ENCODE measurements at regions not wholly inside any gene's neighbourhood (a gene's known extent, or its start where the extent isn't known, plus 50 kb on each side); places are given as distances from the start of the nearest gene placed in this dataset.
"Not testable (repeated sequence)": the region's sequence is repeated elsewhere in the genome, so short reads cannot be mapped to it uniquely, and the experiment has no call there.

GRCh38 chr6:137283940-137284810, 65.0 kb upstream of the IFNGR1 start:
- DNase-seq (ENCODE audit: extremely low spot score), result no peak
- CTCF ChIA-PET, result no interaction called here
- TF ChIP-seq BHLHE40 (IDR thresholded peaks at IDR 0.05; ENCODE audit: borderline replicate concordance) (no peak), ZNF384 (IDR thresholded peaks at IDR 0.05) (no peak), LEF1 (IDR thresholded peaks at IDR 0.05; ENCODE audit: borderline replicate concordance) (no peak), ELF4 (IDR thresholded peaks at IDR 0.05) (no peak), L3MBTL2 (conservative IDR thresholded peaks at IDR 0.05) (no peak), FOXM1 (IDR thresholded peaks at IDR 0.05; ENCODE audit: borderline replicate concordance) (no peak), FOXK2 (IDR thresholded peaks at IDR 0.05) (no peak), CTBP1 (IDR thresholded peaks at IDR 0.05; ENCODE audit: borderline replicate concordance) (no peak), SUZ12 (IDR thresholded peaks at IDR 0.05) (no peak), TARDBP (IDR thresholded peaks at IDR 0.05) (no peak), PKNOX1 (IDR thresholded peaks at IDR 0.05) (no peak), FOXA1 (IDR thresholded peaks at IDR 0.05) (no peak), HDGF (IDR thresholded peaks at IDR 0.05; ENCODE audit: borderline replicate concordance) (no peak), NFRKB (IDR thresholded peaks at IDR 0.05) (no peak), SP1 (IDR thresholded peaks at IDR 0.05) (no peak), ARNT (IDR thresholded peaks at IDR 0.05) (no peak)
- POLR2A ChIA-PET, result no interaction called here

- POLR2A ChIA-PET, result no interaction called here
- CTCF ChIA-PET, result no interaction called here
- DNase-seq (ENCODE audit: extremely low spot score), result no peak
- TF ChIP-seq ARNT (IDR thresholded peaks at IDR 0.05) (no peak), FOXK2 (IDR thresholded peaks at IDR 0.05) (no peak), PKNOX1 (IDR thresholded peaks at IDR 0.05) (no peak), TARDBP (IDR thresholded peaks at IDR 0.05) (no peak), LEF1 (IDR thresholded peaks at IDR 0.05; ENCODE audit: borderline replicate concordance) (no peak), SP1 (IDR thresholded peaks at IDR 0.05) (no peak)
Observed at GRCh38 chr6:137283080-137283479, 63.9 kb upstream of the IFNGR1 start.

GRCh38 chr6:137282254-137282653, 63.1 kb upstream of the IFNGR1 start:
- POLR2A ChIA-PET, result no interaction called here
- no peak for DNase-seq (ENCODE audit: extremely low spot score)
- CTCF ChIA-PET, result no interaction called here
- no peak for TF ChIP-seq ELF4 (IDR thresholded peaks at IDR 0.05)
- no peak for TF ChIP-seq FOXM1 (IDR thresholded peaks at IDR 0.05; ENCODE audit: borderline replicate concordance)
- TF ChIP-seq PKNOX1 (IDR thresholded peaks at IDR 0.05), result no peak
- TF ChIP-seq NFRKB (IDR thresholded peaks at IDR 0.05), result no peak

GRCh38 chr6:137279279-137279678, 60.1 kb upstream of the IFNGR1 start:
- CTCF ChIA-PET; POLR2A ChIA-PET; DNase-seq (ENCODE audit: extremely low spot score): not testable (repeated sequence)

GRCh38 chr6:137277971-137278637, 58.9 kb upstream of the IFNGR1 start:
- POLR2A ChIA-PET, result no interaction called here
- CTCF ChIA-PET, result interaction anchor here (1.4 kb wide), 1 partner anchor 14 kb away, joined by 7 read pairs; no protein-coding TSS in a partner anchor
- peak; percentile 45 for DNase-seq (ENCODE audit: extremely low spot score)
- TF ChIP-seq FOXA1 (IDR thresholded peaks at IDR 0.05) (peak; percentile 74), TARDBP (IDR thresholded peaks at IDR 0.05) (no peak), ARNT (IDR thresholded peaks at IDR 0.05) (no peak), BHLHE40 (IDR thresholded peaks at IDR 0.05; ENCODE audit: borderline replicate concordance) (no peak), CTBP1 (IDR thresholded peaks at IDR 0.05; ENCODE audit: borderline replicate concordance) (no peak), SUZ12 (IDR thresholded peaks at IDR 0.05) (no peak), FOXK2 (IDR thresholded peaks at IDR 0.05) (no peak), L3MBTL2 (conservative IDR thresholded peaks at IDR 0.05) (peak; percentile 40; the same call in 1 of the 2 replicates), FOXM1 (IDR thresholded peaks at IDR 0.05; ENCODE audit: borderline replicate concordance) (no peak), PKNOX1 (IDR thresholded peaks at IDR 0.05) (peak; percentile 85), SP1 (IDR thresholded peaks at IDR 0.05) (no peak), LEF1 (IDR thresholded peaks at IDR 0.05; ENCODE audit: borderline replicate concordance) (no peak), ELF4 (IDR thresholded peaks at IDR 0.05) (no peak), ZNF384 (IDR thresholded peaks at IDR 0.05) (peak; percentile 93)

GRCh38 chr6:137272403-137272802, 53.2 kb upstream of the IFNGR1 start:
- CTCF ChIA-PET, result interaction anchor here (0.5 to 1.5 kb wide), 3 partner anchors 32 to 42 kb away, joined by 4 to 9 read pairs (median 4); no protein-coding TSS in a partner anchor

More at GRCh38 chr6:137272403-137272802, 53.2 kb upstream of the IFNGR1 start:
- POLR2A ChIA-PET, result no interaction called here
- DNase-seq (ENCODE audit: extremely low spot score), result no peak
- TF ChIP-seq CTBP1 (IDR thresholded peaks at IDR 0.05; ENCODE audit: borderline replicate concordance) (no peak), FOXA1 (IDR thresholded peaks at IDR 0.05) (no peak), PKNOX1 (IDR thresholded peaks at IDR 0.05) (no peak), FOXK2 (IDR thresholded peaks at IDR 0.05) (no peak), TARDBP (IDR thresholded peaks at IDR 0.05) (no peak), LEF1 (IDR thresholded peaks at IDR 0.05; ENCODE audit: borderline replicate concordance) (no peak), FOXM1 (IDR thresholded peaks at IDR 0.05; ENCODE audit: borderline replicate concordance) (no peak), ZNF384 (IDR thresholded peaks at IDR 0.05) (no peak), BHLHE40 (IDR thresholded peaks at IDR 0.05; ENCODE audit: borderline replicate concordance) (no peak), SUZ12 (IDR thresholded peaks at IDR 0.05) (no peak), ARNT (IDR thresholded peaks at IDR 0.05) (no peak), NFRKB (IDR thresholded peaks at IDR 0.05) (no peak), ELF4 (IDR thresholded peaks at IDR 0.05) (no peak), L3MBTL2 (conservative IDR thresholded peaks at IDR 0.05) (no peak), SP1 (IDR thresholded peaks at IDR 0.05) (no peak), HDGF (IDR thresholded peaks at IDR 0.05; ENCODE audit: borderline replicate concordance) (no peak)

Measured in HEK293T (cell line).